ENCODE measurements at regions not wholly inside any gene's neighbourhood (a gene's known extent, or its start where the extent isn't known, plus 50 kb on each side); places are given as distances from the start of the nearest gene placed in this dataset.

DNA sequence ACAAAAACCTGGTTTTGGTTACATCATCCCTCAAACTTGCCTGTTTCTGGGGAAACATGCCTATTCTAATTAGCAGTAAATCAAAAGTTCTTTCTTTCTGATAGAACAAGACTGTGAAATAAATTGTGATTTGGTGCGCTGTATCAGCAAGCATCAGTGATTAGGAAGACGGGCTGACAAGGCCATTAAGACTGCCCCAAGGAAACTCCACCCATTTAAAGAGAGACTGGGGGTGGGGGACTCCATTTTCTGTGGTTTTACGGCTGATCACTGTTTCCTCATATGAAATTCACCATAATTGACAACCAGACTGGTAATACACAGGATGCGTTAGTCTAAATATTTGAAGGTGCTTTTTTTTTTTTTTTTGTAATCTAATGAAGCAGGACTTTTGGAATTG is 68.7 kb downstream of the MBL2 start:
- DNase-seq (ENCODE audit: low read depth): no peak

DNA sequence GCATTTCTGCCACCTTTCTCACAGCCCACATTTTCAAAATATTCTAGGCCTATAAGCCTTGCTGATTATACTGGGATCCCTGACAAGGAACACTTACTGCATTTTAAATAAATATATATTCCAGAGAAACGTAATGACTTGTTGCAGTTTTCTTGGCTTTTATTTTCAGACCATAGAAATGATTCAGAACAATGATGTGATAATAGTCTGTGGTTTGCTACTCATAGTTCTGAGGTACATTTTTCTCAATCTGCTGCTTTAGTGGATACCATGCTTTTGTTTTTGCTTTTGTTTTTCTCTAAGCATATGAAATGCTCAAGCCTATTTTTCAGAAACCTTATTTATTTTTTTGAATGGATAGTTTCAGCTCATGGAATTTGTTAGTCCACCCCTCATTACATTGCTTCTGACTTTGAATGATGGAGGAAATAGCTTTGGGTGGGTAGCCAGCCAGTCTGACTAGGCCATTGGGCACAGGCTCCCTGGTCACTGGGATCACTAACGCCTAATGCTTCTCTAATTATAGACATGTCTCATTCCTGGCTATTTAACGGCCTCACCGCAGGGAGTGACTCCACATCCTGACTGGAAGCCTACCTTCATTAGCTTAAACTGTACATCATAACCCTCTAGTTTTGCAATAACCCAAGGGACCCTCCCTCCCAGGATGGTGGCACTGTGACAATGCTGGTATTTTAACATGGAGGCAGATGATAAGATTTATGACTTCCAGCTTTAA is 66.1 kb downstream of the MBL2 start:
- DNase-seq (ENCODE audit: low read depth): no peak

Data from CMK (cell line).